ENCODE measurements at regions not wholly inside any gene's neighbourhood (a gene's known extent, or its start where the extent isn't known, plus 50 kb on each side); places are given as distances from the start of the nearest gene placed in this dataset.

DNA sequence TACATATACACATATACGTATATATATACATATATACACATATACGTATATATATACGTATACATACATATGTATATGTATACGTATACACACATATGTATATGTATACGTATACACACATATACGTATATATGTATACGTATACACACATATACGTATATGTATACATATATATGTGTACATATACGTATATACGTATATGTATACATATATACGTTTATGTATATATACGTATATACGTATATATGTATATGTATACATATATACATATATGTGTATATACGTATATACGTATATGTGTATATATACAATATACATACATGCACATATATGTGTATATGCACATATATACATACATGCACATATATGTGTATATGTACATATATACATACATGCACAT is 396.2 kb upstream of the DUSP10 start:
- TF ChIP-seq, protein P1, sequence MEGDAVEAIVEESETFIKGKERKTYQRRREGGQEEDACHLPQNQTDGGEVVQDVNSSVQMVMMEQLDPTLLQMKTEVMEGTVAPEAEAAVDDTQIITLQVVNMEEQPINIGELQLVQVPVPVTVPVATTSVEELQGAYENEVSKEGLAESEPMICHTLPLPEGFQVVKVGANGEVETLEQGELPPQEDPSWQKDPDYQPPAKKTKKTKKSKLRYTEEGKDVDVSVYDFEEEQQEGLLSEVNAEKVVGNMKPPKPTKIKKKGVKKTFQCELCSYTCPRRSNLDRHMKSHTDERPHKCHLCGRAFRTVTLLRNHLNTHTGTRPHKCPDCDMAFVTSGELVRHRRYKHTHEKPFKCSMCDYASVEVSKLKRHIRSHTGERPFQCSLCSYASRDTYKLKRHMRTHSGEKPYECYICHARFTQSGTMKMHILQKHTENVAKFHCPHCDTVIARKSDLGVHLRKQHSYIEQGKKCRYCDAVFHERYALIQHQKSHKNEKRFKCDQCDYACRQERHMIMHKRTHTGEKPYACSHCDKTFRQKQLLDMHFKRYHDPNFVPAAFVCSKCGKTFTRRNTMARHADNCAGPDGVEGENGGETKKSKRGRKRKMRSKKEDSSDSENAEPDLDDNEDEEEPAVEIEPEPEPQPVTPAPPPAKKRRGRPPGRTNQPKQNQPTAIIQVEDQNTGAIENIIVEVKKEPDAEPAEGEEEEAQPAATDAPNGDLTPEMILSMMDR (IDR thresholded peaks at IDR 0.05; ENCODE audit: poor library complexity), result no peak
- no peak for TF ChIP-seq EZH2 (IDR thresholded peaks at IDR 0.05; ENCODE audit: borderline replicate concordance)
- no peak for TF ChIP-seq EZH2phosphoT487 (IDR thresholded peaks at IDR 0.05; ENCODE audit: low read depth, severe bottlenecking, unreplicated experiment)

Measured in hepatocyte (in vitro differentiated cells).